Activated T-helper 2 cell treated with anti-CD3 and anti-CD28 coated beads, Interferon-gamma antibody, Interleukin-2, Interleukin-4, amounts not matched to agents 10 μg/mL and 5 μg/mL and 100 μg/mL, durations not matched to agents 14 hours and 24 hours and 36 hours (primary cell): ENCODE measurements at regions not wholly inside any gene's neighbourhood (a gene's known extent, or its start where the extent isn't known, plus 50 kb on each side); places are given as distances from the start of the nearest gene placed in this dataset.

ENCODE experiments used
- DNase-seq: peaks from one replicate; pipeline ENCODE4 v3.0.0; 2021; ENCODE audit warnings: low spot score
- H3K27ac Mint-ChIP-seq: one replicate; pipeline ENCODE4 v1.8.0; 2021; ENCODE audit warnings: mixed read lengths
- H3K27me3 Mint-ChIP-seq: one replicate; pipeline ENCODE4 v1.8.0; 2021; ENCODE audit warnings: low read depth, mixed read lengths
- H3K36me3 Mint-ChIP-seq: one replicate; pipeline ENCODE4 v1.8.0; 2021; ENCODE audit warnings: low read depth, mixed read lengths
- H3K4me1 Mint-ChIP-seq: one replicate; pipeline ENCODE4 v1.8.0; 2021; ENCODE audit warnings: low read depth, mixed read lengths
- H3K4me3 Mint-ChIP-seq: one replicate; pipeline ENCODE4 v1.8.0; 2021; ENCODE audit warnings: low read depth, mild to moderate bottlenecking, moderate library complexity, mixed read lengths
- H3K9me3 Mint-ChIP-seq: one replicate; pipeline ENCODE4 v1.8.0; 2021; ENCODE audit warnings: mixed read lengths
- intact Hi-C: fragments of 100-400 bp; cut with micrococcal nuclease; formaldehyde crosslinking; loops from one replicate; pipeline ENCODE4 v1.15.1; 2023

GRCh38 chr9:81137976-81138568, 551.3 kb downstream of the TLE1 start:
- Mint-ChIP-seq H3K4me3 (no peak overlapping the region), H3K36me3 (no peaks in the 10 kb centered on the region)

GRCh38 chr9:81132796-81133195, 556.6 kb downstream of the TLE1 start:
- intact Hi-C loops, result no loop called here
- no peak overlapping the region for H3K27ac Mint-ChIP-seq
- no peak for DNase-seq
- H3K27me3 Mint-ChIP-seq, result no peaks in the 10 kb centered on the region
- peaks cover 22% of the 10 kb centered on the region for H3K9me3 Mint-ChIP-seq
- H3K4me1 Mint-ChIP-seq, result no peaks in the 10 kb centered on the region
- H3K4me3 Mint-ChIP-seq, result no peak overlapping the region
- no peaks in the 10 kb centered on the region for H3K36me3 Mint-ChIP-seq

More at GRCh38 chr9:81137976-81138568, 551.3 kb downstream of the TLE1 start:
- DNase-seq, result no peak
- H3K27ac Mint-ChIP-seq, result no peak overlapping the region
- no peaks in the 10 kb centered on the region for H3K27me3 Mint-ChIP-seq
- intact Hi-C loops, result no loop called here
- H3K4me1 Mint-ChIP-seq, result no peaks in the 10 kb centered on the region
- H3K9me3 Mint-ChIP-seq, result peaks cover 12% of the 10 kb centered on the region

DNA sequence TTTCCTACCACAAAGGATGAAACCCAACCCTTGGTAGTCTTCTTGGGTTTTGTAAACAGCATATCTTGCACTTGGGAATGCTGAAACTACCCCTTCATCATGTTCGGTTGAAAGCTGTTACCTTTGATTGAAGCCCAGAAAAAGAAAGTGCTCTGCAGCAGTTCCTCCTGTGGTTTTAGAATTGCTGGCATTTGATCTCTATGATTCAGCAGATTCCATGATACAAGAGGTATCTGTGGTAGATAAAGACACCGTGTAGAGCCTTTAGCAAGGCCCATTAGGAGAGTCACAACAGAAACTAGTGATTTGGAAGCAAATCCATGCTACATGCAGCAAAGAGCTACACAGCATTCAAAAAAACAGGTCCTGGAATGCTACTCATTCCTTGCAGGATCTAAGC, 557.0 kb downstream of the TLE1 start:
- Mint-ChIP-seq H3K27me3 (no peaks in the 10 kb centered on the region), H3K4me1 (no peaks in the 10 kb centered on the region), H3K4me3 (no peak overlapping the region), H3K27ac (no peak overlapping the region), H3K9me3 (peaks cover 20% of the 10 kb centered on the region), H3K36me3 (no peaks in the 10 kb centered on the region)
- intact Hi-C loops, result no loop called here
- no peak for DNase-seq

GRCh38 chr9:81128701-81129100, 560.6 kb downstream of the TLE1 start:
- Mint-ChIP-seq H3K27me3 (no peaks in the 10 kb centered on the region), H3K36me3 (no peaks in the 10 kb centered on the region), H3K4me1 (no peaks in the 10 kb centered on the region), H3K27ac (no peak overlapping the region), H3K4me3 (no peak overlapping the region), H3K9me3 (peaks cover 23% of the 10 kb centered on the region)
- intact Hi-C loops, result no loop called here
- no peak for DNase-seq

DNA sequence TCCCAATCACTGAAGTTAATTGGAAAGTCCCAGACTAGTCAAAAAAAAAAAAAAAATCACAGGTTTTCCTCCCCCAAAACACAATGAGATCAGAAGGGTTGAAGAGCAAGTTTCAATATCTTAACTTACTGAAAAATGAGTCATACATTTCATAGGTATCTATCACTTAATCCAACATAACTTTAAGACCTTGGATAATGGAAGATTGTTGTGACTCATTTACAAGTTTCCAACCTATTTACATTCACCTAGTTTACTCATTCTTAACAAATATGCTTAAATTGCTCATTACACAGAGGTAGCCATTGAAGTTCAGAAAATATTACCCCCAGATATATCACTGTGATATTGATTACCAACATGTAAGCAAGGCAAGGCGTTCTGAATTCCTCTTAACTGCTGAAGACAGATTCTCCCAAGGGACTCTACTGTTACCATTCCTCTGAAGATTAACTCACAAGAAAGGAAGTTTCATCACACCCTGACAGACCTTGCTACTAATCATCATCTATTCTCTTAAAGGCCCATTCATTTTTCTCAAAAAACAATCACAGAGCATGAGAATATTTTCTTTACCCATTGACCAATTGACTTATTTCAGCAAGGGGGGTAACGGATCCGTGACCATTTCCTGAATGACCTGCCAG, 563.8 kb downstream of the TLE1 start:
- peaks cover 21% of the 10 kb centered on the region for H3K9me3 Mint-ChIP-seq
- H3K36me3 Mint-ChIP-seq, result no peaks in the 10 kb centered on the region
- H3K4me1 Mint-ChIP-seq, result no peaks in the 10 kb centered on the region
- no peak for DNase-seq
- H3K4me3 Mint-ChIP-seq, result no peak overlapping the region
- intact Hi-C loops, result no loop called here
- no peak overlapping the region for H3K27ac Mint-ChIP-seq
- no peaks in the 10 kb centered on the region for H3K27me3 Mint-ChIP-seq

- H3K27me3 Mint-ChIP-seq, result no peaks in the 10 kb centered on the region
- DNase-seq, result no peak
- H3K4me3 Mint-ChIP-seq, result no peak overlapping the region
- intact Hi-C loops, result no loop called here
- H3K9me3 Mint-ChIP-seq, result peaks cover 18% of the 10 kb centered on the region
- H3K36me3 Mint-ChIP-seq, result no peaks in the 10 kb centered on the region
- H3K27ac Mint-ChIP-seq, result no peak overlapping the region
- no peaks in the 10 kb centered on the region for H3K4me1 Mint-ChIP-seq
These were observed 565.8 kb downstream of the TLE1 start for GRCh38 chr9:81123526-81123925.

GRCh38 chr9:81122749-81123148, 566.6 kb downstream of the TLE1 start:
- H3K4me3 Mint-ChIP-seq, result no peak overlapping the region
- no peaks in the 10 kb centered on the region for H3K4me1 Mint-ChIP-seq
- H3K9me3 Mint-ChIP-seq, result peaks cover 14% of the 10 kb centered on the region
- H3K36me3 Mint-ChIP-seq, result no peaks in the 10 kb centered on the region
- H3K27me3 Mint-ChIP-seq, result no peaks in the 10 kb centered on the region
- H3K27ac Mint-ChIP-seq, result no peak overlapping the region
- no peak for DNase-seq
- intact Hi-C loops, result no loop called here

GRCh38 chr9:81119591-81119990, 569.8 kb downstream of the TLE1 start:
- Mint-ChIP-seq H3K27me3 (no peaks in the 10 kb centered on the region), H3K4me3 (no peak overlapping the region), H3K9me3 (peaks cover 14% of the 10 kb centered on the region), H3K27ac (no peak overlapping the region), H3K4me1 (no peaks in the 10 kb centered on the region), H3K36me3 (no peaks in the 10 kb centered on the region)
- DNase-seq, result no peak
- intact Hi-C loops, result no loop called here

- Mint-ChIP-seq H3K36me3 (no peaks in the 10 kb centered on the region), H3K27ac (no peak overlapping the region), H3K9me3 (peaks cover 14% of the 10 kb centered on the region), H3K4me3 (no peak overlapping the region), H3K27me3 (no peaks in the 10 kb centered on the region), H3K4me1 (no peaks in the 10 kb centered on the region)
- DNase-seq, result no peak
- intact Hi-C loops, result no loop called here
These were observed 570.9 kb downstream of the TLE1 start for GRCh38 chr9:81118416-81118815.

DNA sequence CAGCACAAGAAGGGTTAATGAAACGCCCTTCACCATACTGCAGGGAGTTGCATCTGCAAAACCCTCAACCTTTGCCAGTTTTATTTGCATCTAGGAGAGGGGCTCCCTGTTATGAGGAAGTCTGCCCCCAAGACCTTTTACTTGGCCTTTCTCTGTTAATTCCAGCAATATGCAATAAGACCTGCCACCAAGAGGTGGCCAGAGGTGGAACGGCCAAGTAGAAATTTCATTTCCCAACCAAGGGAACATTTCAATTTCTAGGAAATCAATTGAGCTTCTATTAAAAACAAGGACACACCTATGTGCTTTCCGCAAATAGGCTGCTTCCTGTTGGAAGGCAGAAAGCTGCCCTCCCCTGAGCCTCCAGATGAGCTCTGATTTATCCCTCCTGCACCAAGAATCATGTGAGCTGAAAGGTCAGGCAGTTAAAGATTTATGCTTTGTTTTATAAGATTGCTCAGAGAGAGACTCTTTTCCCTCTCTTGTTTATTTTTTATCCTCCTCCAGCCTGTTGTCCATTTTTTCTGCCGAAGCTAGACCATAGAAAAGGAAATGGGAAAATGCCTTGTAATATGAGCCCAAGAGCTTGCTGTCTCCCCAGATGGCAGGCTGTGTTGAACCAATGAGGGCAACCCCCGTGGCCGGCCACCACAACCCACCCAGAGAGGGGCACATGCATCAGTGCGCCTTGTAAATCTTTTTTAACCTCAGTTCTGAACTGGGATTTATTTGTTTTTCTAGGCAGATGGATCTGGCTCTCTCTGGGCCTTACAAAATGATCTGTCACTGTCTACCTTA, 572.8 kb downstream of the TLE1 start:
- H3K27ac Mint-ChIP-seq, result no peak overlapping the region
- H3K4me1 Mint-ChIP-seq, result no peaks in the 10 kb centered on the region
- H3K9me3 Mint-ChIP-seq, result peaks cover 7% of the 10 kb centered on the region
- H3K36me3 Mint-ChIP-seq, result no peaks in the 10 kb centered on the region
- H3K4me3 Mint-ChIP-seq, result no peak overlapping the region
- DNase-seq, result no peak
- intact Hi-C loops, result no loop called here
- no peaks in the 10 kb centered on the region for H3K27me3 Mint-ChIP-seq

GRCh38 chr9:81113453-81114124, 575.8 kb downstream of the TLE1 start:
- Mint-ChIP-seq H3K36me3 (no peaks in the 10 kb centered on the region), H3K27ac (no peak overlapping the region), H3K4me3 (no peak overlapping the region), H3K9me3 (peaks cover 6% of the 10 kb centered on the region), H3K4me1 (no peaks in the 10 kb centered on the region), H3K27me3 (no peaks in the 10 kb centered on the region)
- intact Hi-C loops, result no loop called here
- no peak for DNase-seq

DNA sequence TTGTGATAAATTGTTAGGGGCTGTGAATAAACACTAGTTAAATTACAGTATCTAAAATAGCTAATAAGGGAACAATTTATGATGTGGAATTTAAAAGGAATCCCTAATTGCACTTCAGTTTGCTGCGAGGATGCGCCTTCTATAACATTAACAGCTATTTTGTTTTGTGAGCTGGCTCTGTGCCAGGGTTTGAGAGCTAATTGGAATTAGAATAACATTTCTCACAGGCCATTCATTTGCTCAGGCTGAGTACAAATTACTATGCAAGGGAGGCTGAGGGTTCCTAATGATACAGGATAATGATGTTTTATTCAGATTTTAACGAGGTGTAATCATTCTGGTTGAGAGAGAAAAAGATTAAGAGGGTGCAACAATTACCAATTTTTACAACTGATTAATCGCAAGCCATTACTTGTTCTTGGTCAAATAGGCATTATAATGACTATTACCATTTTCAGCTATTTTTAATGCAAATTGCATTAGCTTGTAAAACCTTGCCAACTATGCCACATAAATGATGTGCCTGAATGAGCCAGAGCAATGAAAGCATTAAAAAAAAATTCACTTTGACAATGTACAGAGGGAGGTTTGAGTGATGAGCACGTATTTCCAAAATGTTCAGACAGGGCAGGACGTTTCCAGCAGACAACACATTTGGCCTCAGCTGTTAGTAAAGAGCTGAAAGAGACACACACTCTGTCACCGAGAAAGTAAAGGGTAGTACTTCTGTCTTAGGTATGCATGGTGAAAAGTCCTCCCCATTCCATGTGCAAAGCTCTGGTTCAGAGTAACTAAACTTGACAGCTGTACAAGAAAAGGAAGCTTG, 576.5 kb downstream of the TLE1 start:
- intact Hi-C loops, result no loop called here
- no peak for DNase-seq
- H3K27me3 Mint-ChIP-seq, result no peaks in the 10 kb centered on the region
- H3K36me3 Mint-ChIP-seq, result no peaks in the 10 kb centered on the region
- no peak overlapping the region for H3K4me3 Mint-ChIP-seq
- H3K27ac Mint-ChIP-seq, result no peak overlapping the region
- H3K9me3 Mint-ChIP-seq, result peaks cover 5% of the 10 kb centered on the region
- H3K4me1 Mint-ChIP-seq, result no peaks in the 10 kb centered on the region
